DMS114 treated with DMSO at 0.1 percent for 48 hours (cell line): ENCODE measurements at regions not wholly inside any gene's neighbourhood (a gene's known extent, or its start where the extent isn't known, plus 50 kb on each side); places are given as distances from the start of the nearest gene placed in this dataset.
"Not testable (repeated sequence)": the region's sequence is repeated elsewhere in the genome, so short reads cannot be mapped to it uniquely, and the experiment has no call there.

Experiments
- DNase-seq: peaks from one replicate; lab custom pipeline; 2025; ENCODE audit not compliant: unreplicated experiment; lab: John Stamatoyannopoulos, UW

DNA sequence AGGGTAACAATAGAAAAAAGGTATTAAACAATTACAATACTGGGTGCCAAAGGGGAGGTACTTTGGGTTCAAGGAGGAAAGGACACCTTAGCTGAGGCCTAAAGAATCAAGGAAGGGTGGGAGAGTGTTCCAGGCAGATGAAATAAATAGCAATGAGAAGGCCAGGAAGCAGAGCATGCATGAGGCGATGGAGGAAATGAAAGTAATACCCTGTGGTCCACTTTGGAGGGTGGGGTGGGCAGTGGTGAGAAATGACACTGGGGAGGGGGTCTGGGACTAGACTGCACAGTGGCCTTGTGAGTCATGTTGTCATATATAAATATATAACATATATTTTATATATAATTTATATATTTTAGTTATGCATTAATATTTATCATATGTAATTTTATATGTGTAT, 55.9 kb downstream of the BHLHE40 start:
- DNase-seq = no peak

DNA sequence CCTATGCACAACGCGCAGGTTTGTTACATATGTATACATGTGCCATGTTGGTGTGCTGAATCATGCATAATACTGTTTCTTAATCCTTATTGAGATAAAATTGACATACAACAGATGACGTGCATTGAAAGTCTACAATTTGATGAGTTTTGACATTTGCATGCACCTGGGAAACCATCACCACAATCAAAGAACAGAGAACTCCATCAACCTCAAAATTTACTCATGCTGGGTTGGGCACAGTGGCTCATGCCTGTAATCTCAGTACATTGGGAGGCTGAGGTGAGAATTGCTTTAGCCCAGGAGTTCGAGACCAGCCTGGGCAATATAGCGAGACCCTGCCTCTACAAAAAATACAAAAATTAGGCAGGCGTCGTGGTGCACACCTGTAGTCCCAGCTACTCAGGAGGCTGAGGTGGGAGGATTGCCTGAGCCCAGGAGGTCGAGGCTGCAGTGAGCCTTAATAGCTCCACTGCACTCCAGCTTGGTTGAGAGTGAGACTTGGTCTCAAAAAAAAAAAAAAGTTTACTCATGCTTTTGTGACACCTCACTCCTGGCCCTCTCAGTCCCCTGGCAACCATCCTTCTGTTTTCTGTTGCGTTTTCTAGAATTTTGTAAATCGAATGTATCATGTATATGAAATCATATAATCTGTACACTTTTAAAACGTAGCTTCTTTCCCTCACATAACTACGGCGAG, 56.6 kb downstream of the BHLHE40 start:
- no peak for DNase-seq

DNA sequence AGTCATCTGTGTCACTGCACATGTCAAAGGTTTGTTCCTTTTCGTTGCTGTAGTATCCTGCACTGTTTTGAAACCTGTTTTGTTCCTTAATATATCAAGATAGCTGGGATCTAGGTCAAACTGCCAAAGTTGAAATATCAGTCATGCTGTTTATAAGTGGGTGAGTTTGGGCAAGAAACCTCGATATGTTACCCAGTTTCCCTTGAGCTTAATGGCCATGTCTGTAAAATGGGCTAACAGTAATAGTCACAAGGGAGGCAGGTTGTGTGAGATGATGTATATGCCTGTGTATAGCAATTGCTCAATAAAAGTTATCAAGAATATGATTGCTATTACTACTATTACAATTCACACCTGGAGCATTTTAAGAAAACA, 57.1 kb downstream of the BHLHE40 start:
- DNase-seq = no peak

DNA sequence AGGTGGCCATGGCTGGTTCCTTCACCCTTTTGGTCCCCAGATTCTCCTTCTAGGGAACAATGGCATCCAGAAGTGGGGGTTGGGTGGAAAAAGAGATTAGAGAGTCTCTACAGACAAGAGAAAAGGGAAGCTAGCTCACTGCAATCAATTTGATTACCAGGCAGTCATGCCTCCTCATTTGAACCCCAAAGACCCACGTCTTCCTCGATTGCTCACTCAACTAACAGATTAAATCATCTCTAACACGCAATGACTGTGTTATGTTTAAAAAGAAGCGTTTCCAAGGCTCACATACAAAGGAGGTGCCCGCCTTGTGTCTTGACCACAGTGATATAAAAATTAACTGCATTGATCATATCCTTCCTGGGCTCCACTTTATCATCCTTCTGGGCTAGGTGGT, 57.6 kb downstream of the BHLHE40 start:
- DNase-seq = no peak

DNA sequence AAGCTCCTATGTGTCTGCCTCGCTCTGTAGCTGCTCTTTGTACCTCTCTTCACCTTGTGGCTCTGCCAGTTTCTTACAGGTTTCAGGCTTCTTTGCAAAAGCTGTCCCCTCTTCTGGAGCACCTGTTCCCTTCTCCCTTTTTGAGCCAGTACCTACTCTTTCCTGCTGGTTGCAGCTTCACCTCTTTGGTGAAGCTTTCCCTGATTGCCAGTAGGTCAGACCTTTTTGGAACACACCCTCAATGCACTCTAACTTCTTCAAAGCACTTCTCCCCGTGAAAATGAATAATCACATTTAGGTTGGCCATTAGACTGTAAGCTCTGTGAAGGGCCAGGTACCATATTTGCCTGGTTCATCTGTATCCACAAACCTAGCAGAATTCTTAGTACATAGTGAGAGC, 60.3 kb downstream of the BHLHE40 start:
- DNase-seq = no peak

DNA sequence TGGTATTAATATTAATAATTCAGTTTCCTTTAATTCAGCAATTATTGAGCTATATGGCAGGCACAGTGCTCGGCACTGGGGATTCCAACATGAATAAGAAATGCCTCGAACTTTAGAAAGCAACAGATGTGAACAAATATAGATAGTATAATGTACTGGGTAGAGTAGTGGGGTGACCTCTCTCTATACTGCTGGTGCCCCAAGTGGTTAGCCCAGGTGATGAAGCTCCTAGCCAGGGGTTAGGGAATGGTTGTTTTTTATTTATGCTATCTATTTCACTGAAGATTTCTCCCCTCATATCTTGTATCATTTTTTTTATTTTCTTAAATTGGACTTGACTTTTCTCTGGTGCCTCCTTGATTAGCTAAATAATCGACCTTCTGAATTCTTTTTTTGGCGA, 62.1 kb downstream of the BHLHE40 start:
- no peak for DNase-seq

DNA sequence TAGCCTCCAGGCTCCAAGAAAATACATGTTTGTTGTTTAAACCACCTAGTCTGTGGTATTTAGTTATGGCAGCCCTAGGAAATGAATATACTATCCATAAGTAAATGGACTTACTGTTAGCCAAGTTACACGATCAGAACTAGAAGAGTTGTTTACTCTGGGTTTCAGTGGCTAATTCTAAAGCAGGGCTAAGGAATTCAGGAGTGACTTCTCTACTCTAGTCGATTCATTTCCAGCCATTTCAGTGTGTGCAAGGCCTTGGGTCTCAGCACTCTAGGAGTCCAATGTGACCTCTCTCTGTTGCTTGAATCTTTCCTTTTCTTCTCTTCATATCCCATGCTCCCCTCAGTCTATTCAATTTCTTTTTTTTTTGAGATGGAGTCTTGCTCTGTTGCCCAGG, 66.7 kb downstream of the BHLHE40 start:
- DNase-seq = no peak

DNA sequence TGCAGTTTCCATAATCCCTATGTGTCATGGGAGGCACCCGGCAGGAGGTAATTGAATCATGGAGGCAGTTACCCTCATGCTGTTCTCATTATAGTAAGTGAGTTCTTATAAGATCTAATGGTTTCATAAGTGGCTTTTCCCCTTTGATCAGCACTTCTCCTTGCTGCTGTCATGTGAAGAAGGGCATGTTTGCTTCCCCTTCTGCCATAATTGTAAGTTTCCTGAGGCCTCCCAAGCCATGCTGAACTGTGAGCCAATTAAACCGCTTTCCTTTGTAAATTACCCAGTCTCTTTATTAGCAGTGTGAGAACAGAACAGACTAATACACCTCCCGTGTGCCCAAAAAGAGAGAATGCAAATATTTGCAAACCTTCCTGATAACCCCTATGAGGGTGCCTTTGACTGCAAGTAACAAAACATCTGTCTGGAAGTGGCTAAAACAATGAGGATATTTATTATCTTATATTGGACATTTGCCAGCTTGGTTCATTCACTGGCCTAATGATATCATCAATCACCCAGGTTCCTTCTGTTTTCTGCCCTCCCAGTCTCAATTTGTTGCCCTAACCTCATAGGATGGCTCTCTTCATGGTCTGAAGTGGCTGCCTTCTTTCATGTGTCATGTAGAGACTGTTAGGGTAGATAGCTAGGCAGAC, 68.7 kb downstream of the BHLHE40 start:
- no peak for DNase-seq

DNA sequence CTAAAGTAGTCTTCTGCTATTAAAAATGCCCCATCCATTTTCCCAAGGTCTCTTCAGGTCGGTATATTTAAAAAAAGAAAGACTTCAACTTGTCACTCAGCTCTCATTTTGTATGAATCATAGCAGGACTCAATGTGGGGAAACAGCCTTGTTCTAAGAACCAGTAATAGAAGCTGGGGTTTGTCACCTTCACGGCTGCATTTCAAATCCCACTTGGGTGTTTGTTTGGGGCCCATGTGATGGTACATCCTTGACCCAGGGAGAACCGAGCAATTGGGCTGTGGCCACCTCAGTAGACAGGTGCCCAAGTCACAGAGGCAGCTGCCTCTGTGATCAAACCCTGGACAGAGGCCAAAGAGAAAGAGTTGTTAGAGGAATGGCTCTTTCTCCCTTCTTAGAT, 70.3 kb upstream of the ARL8B start:
- no peak for DNase-seq

DNA sequence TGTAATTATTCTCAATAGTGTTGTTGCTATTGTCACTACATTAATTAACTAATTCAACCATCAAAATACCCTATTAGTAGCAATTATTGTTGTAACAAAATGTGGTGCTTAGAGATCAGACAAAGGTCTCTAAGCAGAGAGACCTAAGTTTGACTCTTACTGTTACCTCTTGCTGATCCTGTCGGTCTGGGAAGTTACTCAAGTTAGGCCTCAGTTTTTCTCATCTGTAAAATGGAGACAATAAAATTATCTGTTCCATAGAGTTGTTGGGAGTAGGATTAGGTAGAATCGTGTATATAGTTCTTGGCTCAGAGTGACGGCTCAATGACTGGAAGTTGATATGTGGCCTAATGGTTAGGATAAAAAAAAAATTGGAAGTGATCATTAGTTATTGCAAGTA, 69.8 kb upstream of the ARL8B start:
- DNase-seq = no peak

DNA sequence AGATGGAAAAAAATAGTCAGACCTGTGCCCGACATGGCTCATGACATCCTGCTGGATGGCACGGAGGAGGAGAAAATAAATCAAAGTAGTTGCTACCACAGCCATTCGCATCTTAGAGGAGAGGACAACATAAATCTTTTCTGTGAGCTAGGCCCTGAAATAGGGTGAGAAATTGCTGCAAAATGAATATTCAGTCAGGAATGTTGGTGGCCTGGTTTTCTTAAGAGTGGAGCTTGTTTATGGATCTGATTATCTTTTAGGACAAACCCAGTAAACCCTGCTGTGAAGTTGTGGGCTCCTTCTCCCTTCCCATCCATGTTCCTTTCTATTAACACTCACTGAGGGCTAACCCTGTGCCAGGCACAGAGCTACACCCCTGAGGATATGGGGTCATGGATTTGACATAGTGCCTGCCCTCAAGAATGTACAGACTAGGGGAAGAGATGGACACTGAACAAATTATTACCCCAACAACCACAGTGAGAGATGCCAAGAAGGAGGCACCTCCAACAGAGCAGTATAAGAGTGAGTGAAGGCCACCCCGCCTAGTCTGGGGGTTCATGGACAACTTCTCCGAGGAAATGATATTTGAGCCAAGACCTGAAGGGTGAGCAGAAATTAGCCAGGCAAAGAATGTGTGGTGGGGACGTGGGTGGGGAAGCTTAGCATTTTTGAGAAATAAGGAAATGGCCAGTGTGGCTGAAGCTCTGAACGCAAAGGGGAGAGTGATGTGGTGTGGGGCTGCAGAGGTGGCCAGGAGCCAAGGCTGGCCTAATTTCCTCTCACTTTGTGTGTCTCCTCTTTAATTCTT, 68.9 kb upstream of the ARL8B start:
- DNase-seq = no peak

DNA sequence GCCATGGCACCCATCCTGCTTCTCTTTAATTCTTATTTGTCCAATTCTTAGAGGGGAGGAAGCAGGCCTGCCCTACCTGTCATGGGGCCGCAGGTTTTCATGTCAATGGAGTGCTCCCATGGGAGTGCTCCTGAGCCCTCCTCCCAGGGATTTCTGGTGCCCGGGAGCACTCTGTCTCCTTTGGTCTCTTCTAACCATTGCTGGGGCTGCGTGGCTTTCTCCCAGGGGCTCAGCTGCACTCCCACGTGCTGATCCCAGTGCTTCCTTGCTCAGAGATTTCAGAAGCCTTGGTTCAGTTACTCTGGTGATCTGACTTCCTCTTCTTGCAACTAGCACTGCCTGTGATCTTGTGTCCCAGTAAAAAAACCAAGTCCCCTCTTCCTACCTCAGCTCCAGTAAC, 68.0 kb upstream of the ARL8B start:
- no peak for DNase-seq

DNA sequence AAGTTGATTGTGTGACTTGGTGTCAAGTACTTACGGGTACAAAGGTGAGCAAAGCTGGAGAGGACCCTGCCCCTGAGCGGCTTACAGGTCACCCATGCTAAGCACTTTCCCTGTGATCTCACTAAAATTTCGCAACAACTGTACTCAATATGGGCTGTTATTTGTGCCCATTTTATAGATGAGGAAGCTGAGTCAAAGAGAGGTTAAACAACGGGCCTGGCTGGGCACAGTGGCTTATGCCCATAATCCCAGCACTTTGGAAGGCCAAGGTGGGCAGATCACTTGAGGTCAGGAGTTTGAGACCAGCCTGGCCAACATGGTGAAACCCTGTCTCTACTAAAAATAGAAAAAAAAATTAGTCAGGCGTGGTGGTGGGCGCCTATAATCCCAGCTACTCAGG, 67.5 kb upstream of the ARL8B start:
- not testable (repeated sequence) for DNase-seq

DNA sequence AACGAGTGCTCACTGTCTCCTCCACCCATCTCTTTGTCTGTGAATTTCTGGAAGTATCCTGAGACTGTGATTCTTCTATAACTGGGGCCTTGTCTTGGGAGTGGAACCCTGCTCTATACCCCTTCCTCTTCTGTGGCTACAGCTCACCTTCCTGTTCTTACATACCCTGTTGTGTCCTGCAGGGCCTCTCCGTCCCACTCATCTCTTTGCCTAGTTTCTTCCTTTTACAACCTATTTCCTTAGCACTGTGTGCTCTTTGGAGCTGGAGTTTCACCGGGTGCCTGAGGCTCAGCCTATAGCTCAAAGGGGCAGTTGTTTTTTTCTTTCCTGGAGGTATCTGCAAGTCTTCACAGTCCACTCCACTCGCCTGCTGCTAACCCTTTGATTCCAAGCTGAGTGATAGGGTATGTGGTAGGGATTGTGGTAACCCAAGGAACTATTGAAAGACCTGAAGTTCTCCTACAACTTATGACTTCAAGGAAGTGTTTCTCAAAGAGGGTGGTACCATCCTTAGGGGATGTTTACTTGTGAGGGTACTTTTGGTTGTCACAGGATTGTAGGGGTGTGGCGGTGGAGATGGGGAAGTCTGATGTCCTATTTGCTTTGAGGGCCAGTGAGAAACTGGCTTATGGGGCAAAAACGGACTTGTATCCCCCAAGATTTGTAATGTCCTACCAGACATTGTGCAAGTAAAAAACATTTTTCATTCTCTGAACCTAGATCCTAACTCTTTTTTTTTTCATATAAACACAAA, 66.6 kb upstream of the ARL8B start:
- DNase-seq = no peak

DNA sequence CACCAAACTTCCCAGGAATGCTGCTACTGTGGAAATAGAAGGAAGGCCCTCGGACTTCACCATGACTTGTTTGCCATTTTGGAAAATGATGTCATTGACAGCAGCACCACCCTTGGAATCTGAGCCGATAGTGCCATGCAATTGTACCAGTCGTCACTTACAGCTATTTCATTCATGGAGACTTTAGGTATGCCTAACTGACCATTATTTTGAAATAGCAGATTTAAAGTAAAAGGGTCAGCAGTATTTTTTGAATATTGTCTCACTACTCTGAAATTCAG, 66.0 kb upstream of the ARL8B start:
- DNase-seq = no peak

DNA sequence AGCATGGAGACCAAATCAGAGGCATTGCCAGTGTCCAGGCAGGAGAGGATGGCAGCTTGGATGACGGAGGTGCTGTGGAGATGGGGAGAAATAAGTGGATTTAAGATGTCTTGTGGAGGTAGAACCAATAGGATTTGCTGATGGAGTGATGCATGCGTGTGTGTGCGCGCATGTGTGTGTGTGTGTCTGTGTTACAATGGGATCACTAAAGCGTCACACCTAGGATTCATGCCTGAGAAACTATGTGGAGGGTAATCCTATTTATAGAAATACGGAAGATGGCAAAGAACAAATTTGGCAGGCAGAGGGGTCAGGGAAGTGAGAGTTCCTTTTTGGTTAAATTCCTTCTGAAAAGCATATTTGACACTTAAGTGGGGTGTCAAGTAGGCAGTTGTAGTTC, 64.8 kb upstream of the ARL8B start:
- DNase-seq = no peak

DNA sequence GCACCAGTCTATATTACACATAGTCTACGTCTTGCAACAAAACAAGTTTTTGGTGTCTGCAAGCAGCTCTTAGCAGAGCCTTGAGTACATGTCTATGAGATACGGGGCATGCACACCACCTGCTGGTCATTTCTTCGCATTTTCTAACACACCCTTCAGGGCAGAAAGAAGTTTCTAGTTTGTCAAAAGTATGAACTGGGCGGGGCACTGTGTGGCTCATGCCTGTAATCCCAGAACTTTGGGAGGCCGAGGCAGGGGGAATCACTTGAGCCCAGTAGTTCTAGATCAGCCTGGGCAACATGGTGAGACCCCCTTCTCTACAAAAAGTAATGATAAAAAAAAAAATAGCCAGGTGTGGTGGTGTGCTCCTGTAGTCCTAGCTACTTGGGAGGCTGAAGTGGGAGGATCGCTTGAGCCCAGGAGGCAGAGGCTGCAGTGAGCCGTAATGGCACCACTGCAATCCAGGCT, 64.2 kb upstream of the ARL8B start:
- DNase-seq = peak; percentile 72

DNA sequence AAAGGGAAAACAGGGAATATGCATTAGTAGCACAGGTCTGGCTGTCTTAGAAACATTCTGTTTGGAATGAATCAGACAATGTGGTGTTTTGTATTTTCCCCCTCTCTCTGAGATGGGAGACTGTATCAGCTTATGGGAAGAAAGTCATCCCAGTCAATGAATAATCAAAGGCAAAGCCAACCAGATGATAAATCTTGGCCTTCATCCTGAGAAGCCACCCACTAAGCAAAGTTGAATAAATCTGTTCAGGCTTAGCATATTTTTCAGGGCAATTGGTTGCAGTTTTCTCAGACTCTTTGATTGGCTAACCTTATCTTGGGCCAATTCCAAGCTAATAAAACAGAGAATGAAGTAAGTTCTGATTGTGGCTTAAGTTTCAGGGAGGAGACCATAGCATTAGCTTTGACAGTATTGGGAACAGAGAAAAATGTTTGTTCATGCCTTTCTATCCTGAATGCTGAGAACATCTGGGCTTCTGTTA, 63.6 kb upstream of the ARL8B start:
- no peak for DNase-seq

DNA sequence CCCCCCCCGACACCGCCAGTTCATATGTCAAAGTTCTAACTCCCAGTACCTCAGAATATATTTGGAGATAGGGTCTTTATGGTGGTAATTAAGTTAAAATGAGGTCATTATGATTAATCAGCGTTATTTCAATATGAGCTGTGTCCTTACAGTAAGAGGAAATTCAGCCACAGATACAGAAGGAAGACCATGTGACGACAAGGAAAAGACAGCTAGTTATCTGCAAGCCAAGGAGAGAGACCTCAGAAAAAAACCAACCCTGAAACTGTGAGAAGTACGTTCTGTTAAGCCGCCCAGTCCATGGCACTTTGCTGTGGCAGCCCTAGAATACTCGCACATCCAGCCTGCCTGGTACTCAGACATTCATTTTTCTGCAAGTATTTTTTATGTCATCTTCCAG, 62.3 kb upstream of the ARL8B start:
- DNase-seq = no peak

DNA sequence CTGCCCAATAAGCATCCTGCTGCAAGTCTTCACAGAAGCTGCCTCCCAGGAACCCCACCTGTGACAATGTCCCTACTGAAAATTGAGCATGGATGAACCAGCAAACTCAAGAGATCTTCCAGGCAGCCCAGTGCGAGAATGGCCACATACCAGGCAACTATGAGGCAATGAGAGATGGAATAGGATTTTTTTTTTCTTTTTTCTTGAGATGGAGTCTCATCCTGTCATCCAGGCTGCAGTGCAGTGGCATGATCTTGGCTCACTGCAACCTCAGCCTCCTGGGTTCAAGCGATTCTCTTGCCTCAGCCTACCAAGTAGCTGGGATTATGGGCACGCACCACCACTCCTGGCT, 60.9 kb upstream of the ARL8B start:
- DNase-seq = no peak

DNA sequence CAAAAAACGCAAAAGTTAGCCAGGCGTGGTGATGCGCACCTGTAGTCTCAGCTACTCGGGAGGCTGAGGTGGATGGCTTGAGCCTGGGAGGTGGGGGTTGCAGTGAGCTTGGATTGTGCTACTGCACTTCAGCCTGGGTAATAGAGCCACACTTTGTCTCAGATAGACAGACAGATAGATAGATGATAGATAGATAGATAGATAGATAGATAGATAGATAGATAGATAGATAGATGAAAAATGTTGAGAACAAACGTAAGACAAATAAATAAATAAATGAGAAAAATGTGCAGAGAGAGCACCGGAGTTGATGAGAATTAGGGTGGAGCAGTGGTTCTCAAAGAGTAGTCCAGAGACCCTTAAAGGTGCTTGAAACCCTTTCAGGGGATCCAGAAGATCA, 58.4 kb upstream of the ARL8B start:
- no peak for DNase-seq
